ENCODE measurements at regions not wholly inside any gene's neighbourhood (a gene's known extent, or its start where the extent isn't known, plus 50 kb on each side); places are given as distances from the start of the nearest gene placed in this dataset.

DNA sequence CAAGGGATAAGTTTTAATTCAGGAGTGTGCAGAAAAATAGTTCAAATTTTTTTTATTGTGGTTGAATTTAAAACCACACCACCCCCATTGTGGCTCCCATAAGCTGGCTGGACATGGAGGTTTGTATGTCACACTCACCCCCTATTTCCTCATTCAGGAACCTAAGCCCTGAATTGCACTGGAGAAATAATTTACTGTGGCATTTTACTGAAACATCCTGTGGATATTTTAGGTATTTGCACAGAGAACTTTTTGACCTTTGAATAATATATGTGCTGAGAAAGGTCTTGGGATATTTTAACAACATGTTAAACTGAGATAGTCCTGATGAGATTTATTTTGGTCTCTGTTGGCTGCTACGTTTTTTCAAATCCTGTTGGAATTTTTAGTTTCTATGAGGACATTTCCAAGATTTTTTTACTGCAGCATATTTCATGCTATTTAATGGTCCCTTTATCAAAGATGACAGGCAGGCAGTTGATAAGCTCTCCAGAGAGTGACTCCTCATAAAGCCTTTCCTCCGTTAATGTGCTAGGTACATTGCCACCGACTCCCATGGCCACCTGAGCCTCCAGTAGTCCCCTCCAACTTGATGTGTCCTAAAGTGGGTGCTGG, 51.2 kb upstream of the PALM2AKAP2 start:
- Histone ChIP-seq H3K9ac (replicated peaks in 1 of 4; ENCODE audit: extremely low read depth in 1 of 4, low read depth in 3 of 4, low read length in 3 of 4) (no peak overlapping the region), H3K4me1 (replicated peaks in 1 of 4; ENCODE audit: control insufficient read depth in 3 of 4, insufficient read depth in 4 of 4, low read length in 3 of 4) (peaks cover 0 to 2% (median 0%) of the 10 kb centered on the region in 4 experiments; a peak in 1 of 7 replicates), H2BK20ac (ENCODE audit: low read length) (no peak overlapping the region), H2BK12ac (ENCODE audit: low read depth, low read length) (no peak overlapping the region), H2AK5ac (ENCODE audit: low read depth, low read length) (no peak overlapping the region), H2BK15ac (ENCODE audit: low read length) (no peak overlapping the region), H4K91ac (replicated peaks; ENCODE audit: insufficient read length, low read length) (no peak overlapping the region), H3K4me3 (ENCODE audit: extremely low read depth in 1 of 4, insufficient read depth in 2 of 4, low read depth in 3 of 4, low read length in 4 of 4) (no peak overlapping the region), H4K5ac (ENCODE audit: insufficient read length, low read depth, low read length) (no peak overlapping the region), H3K36me3 (ENCODE audit: control insufficient read depth in 2 of 4, insufficient read depth in 4 of 4, low read length in 3 of 4) (no peaks in the 10 kb centered on the region), H3K23me2 (ENCODE audit: low read depth, low read length) (no peaks in the 10 kb centered on the region), H3K18ac (ENCODE audit: extremely low read depth, low read length) (no peak overlapping the region), H3K9me3 (ENCODE audit: insufficient read depth in 2 of 2, low read depth in 1 of 2, low read length in 1 of 2) (no peaks in the 10 kb centered on the region), H2AFZ (ENCODE audit: low read length) (no peak overlapping the region), H2BK120ac (replicated peaks; ENCODE audit: low read depth, low read length) (no peak overlapping the region), H3K23ac (ENCODE audit: insufficient read length) (no peak overlapping the region), H3K56ac (replicated peaks; ENCODE audit: insufficient read length, low read depth, low read length) (no peak overlapping the region), H3K4ac (replicated peaks; ENCODE audit: insufficient read length, low read depth, low read length) (no peak overlapping the region), H4K20me1 (replicated peaks in 1 of 2; ENCODE audit: control insufficient read depth in 1 of 2, insufficient read depth in 2 of 2, low read length in 2 of 2) (no peaks in the 10 kb centered on the region), H3K14ac (ENCODE audit: insufficient read length) (no peak overlapping the region), H4K8ac (ENCODE audit: extremely low read depth, insufficient read depth, low read length) (no peak overlapping the region), H3K27me3 (replicated peaks in 1 of 4; ENCODE audit: control insufficient read depth in 3 of 4, extremely low read depth in 1 of 4, insufficient read depth in 3 of 4, low read length in 3 of 4) (no peaks in the 10 kb centered on the region), H3K79me2 (ENCODE audit: control insufficient read depth in 1 of 2, insufficient read depth in 2 of 2, low read length in 2 of 2) (no peaks in the 10 kb centered on the region), H2BK5ac (ENCODE audit: low read depth, low read length) (no peak overlapping the region), H3K4me2 (ENCODE audit: insufficient read depth in 1 of 2, low read depth in 2 of 2, low read length in 2 of 2) (no peak overlapping the region), H3K79me1 (ENCODE audit: low read depth, low read length) (no peaks in the 10 kb centered on the region), H3K27ac (ENCODE audit: low read depth, low read length) (no peak overlapping the region)
- POLR2A ChIA-PET (ENCODE audit: partially characterized antibody): no interaction called here
- no peak for TF ChIP-seq TEAD4 (IDR thresholded peaks at IDR 0.05; ENCODE audit: low read depth, low read length)
- TF ChIP-seq, protein P1, sequence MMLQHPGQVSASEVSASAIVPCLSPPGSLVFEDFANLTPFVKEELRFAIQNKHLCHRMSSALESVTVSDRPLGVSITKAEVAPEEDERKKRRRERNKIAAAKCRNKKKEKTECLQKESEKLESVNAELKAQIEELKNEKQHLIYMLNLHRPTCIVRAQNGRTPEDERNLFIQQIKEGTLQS (IDR thresholded peaks at IDR 0.05; ENCODE audit: insufficient read depth, low read depth, low read length): no peak
- no peak for TF ChIP-seq CTBP2 (IDR thresholded peaks at IDR 0.05; ENCODE audit: borderline replicate concordance, insufficient read depth, insufficient read length, low read length)
- TF ChIP-seq HDAC2 (IDR thresholded peaks at IDR 0.05; ENCODE audit: borderline replicate concordance in 1 of 2, low read depth in 2 of 2, low read length in 2 of 2): no peak
- TF ChIP-seq EP300 (IDR thresholded peaks at IDR 0.05; ENCODE audit: borderline replicate concordance in 1 of 2, low read depth in 2 of 2, low read length in 2 of 2): no peak
- no peak for TF ChIP-seq ASH2L (IDR thresholded peaks at IDR 0.05; ENCODE audit: low read length)
- TF ChIP-seq ZNF274 (IDR thresholded peaks at IDR 0.05; ENCODE audit: borderline replicate concordance, extremely low read depth, low read length): no peak
- TF ChIP-seq HDAC6 (IDR thresholded peaks at IDR 0.05; ENCODE audit: low read depth, low read length): no peak
- no peak for TF ChIP-seq SRF (IDR thresholded peaks at IDR 0.05; ENCODE audit: low read depth, low read length)
- TF ChIP-seq SP4 (IDR thresholded peaks at IDR 0.05; ENCODE audit: low read length): no peak
- TF ChIP-seq CREB1 (IDR thresholded peaks at IDR 0.05): no peak
- TF ChIP-seq SUZ12 (IDR thresholded peaks at IDR 0.05; ENCODE audit: low read length): no peak
- no peak for TF ChIP-seq CHD1 (IDR thresholded peaks at IDR 0.05; ENCODE audit: low read depth, low read length)
- TF ChIP-seq GTF2F1 (IDR thresholded peaks at IDR 0.05; ENCODE audit: borderline replicate concordance, low read depth, low read length): no peak
- CTCF ChIA-PET (ENCODE audit: partially characterized antibody): interaction anchor here (0.6 kb wide), 1 partner anchor 17 kb away, joined by 3 read pairs; no protein-coding TSS in a partner anchor
- 85% methylated on average over 3 of the region's 3 CpGs; no CpG with 5 or more reads in 1 of the 2 experiments for WGBS, 2 experiments (ENCODE audit: extremely low coverage in 1 of 2, insufficient coverage in 1 of 2, insufficient read length in 1 of 2, insufficient replicate concordance in 2 of 2, low coverage in 1 of 2, low lambda C conversion rate in 2 of 2, missing lambda C conversion rate in 1 of 2)
- no peak for FAIRE-seq
- DNase-seq (ENCODE audit: low read depth in 1 of 2, low spot score in 2 of 2): no peak
